ENCODE measurements at regions not wholly inside any gene's neighbourhood (a gene's known extent, or its start where the extent isn't known, plus 50 kb on each side); places are given as distances from the start of the nearest gene placed in this dataset.

DNA sequence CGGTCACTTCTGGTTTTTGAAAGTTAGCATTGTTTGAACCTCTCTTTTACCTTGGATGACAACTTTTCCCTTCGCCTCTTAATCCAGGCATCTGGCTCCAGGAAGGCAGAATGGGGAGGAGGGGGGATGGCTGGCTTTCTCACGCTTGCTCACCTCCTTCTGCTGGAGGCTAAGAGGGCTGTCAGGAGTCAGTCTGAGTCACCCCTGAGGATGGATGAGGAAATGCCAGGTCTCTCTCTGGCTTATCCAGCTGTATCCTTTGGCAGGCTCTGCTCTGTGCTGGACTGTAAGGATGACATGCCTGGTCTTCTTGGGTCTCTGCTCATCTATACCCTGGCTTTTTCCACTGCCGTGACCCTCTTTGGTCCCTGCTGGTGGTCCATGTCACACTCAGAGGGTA lies 142.9 kb upstream of the GYPC start:
- DNase-seq, result no peak

DNA sequence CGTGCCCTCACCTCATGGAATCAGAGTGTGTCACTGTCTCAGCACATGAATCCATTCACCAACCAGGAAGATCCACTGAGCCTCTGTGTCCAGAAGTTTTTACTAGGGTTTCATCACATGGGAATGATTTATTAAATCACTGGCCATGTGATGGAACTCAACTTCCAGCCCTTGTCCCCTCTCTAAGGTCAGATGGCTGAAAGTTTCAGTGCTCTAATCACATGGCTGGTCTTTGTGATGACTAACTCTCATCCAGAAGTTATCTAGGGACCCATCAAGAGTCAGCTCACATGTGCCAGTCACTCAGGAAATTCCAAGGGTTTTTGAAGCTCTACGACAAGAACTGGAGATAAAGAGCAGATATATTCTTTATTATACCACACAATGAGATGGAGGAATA lies 140.5 kb upstream of the GYPC start:
- DNase-seq, result no peak

DNA sequence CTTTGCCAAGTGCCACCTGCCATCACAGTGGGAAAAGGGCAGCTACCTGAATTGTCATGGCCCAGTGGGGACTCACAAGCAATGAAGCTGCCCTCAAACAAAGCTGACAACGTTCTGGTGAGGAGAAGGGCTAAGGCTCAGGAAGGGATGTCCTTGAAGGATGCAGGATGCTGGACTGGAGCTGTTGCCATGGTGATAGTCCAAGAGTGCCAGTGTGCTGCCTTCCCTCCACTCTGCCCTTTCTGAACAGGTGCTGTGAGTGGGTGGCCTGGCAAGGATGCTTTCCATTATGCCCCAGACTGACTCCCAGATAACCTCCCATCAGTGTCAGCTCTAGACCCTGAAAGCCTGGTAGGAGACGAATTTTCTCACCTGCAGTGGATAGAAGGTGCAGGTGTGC lies 137.8 kb upstream of the GYPC start:
- DNase-seq, result no peak

DNA sequence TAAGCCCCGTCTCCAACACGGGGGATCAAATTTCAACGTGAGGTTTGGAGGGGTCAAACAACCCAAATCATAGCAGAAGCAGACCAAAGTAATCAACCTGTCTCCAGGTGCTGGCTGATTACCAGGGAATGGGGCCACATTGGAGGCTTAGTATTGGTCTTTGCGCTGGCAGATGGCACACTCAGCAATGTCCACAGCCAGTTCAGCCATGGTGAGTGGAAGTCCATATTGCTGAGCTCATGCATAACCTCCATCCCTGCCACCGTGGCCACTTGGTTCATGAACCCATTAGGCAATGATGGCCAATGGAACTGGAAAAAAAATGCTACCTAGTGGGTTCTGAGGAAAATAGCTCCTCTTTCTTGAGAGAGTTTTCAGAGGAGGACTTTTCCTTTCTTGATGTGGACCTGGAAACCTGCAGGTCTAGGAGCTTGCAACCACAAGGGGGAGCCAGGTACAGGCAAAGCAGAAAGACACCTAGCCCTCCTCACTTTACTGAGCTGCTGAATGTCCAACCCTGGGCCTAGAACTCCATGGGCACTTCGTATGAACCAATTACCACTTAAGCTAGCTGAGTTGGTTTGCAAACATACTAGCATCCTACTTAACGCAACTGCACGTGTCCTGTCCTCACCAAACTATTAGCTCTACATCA lies 128.0 kb upstream of the GYPC start:
- DNase-seq, result no peak

DNA sequence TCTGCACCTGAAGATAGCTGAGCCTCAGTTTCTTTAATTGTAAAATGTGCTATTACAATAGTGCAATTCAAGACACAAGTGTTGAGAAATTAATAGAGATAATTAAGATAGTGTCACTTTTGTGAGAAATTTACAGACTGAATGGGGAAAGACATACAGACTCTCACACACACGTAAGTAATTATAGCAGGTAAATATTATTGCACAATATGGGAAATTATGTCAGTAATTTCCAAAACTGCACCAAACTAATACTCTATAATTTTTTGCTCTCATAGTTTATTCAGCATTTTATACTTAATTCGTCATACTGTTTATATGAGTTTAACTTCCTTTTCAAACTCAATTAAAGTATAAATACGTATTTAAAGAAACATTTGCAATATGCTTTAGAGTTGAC lies 124.9 kb upstream of the GYPC start:
- DNase-seq, result no peak

DNA sequence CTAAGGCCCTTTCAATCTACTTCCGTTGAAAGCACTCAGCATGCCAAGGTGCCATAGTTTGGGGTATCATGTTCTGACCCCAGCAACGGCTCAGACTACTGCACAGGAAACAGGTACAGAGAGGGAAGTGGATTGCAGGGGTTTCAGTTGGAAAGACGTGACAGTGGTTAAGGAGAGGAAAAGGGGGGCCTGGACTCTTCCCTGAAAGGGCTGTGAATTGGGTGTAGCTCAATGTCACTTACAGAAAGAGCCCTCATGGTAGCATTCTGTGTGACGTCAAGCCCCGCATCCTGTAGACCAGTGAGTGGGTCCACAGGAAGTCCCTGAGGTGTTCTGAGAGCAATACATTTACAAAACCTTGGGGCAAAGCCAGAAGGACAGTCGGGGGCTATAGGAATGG lies 121.5 kb upstream of the GYPC start:
- no peak for DNase-seq

DNA sequence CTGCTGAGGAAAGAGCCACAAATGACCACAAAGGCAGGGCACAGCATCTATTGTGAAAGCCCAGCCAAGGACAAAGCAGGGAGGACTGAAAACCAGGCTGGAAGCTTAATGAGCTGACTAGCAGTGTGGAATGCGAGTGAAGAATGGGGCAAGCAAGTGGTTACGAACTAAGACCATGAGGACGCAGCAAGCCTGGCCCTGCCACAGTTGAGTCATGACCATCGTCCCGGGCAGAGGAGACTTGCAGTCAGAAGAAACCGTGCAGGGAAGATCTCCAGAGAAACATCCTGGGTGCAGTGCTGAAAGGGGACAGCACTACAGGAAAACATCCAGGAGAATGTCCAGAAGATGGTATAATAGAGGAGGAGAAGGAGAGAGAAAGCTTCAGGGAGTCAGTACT lies 120.5 kb upstream of the GYPC start:
- no peak for DNase-seq

DNA sequence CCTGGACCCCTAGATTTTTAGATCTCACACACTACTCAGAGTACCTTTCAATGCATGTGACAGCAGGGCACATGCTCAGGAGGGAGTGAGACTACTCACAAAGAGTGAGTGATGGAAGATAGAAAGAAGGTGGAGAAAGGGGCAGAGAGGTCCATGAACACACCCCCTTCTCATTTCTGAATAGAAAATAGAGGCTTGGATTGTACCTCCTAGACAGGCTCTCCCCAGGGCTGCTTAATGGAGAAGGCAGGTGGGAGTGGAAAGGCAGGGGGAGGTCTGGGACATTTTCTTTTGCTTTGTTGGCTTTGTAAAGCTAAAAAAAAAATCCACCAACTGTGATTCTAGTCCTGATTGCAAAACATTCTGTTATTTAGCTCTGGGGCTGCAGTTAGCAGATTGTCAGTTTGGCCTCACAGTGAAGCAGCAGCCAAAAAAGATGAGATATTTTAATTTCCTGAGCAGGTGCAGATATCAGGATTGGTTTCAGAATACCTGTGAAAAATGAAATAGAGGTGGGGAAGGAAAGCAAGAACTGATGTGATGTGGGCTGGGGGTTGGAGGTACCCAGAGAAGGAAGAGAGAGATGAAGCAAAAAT lies 119.3 kb upstream of the GYPC start:
- DNase-seq, result no peak

DNA sequence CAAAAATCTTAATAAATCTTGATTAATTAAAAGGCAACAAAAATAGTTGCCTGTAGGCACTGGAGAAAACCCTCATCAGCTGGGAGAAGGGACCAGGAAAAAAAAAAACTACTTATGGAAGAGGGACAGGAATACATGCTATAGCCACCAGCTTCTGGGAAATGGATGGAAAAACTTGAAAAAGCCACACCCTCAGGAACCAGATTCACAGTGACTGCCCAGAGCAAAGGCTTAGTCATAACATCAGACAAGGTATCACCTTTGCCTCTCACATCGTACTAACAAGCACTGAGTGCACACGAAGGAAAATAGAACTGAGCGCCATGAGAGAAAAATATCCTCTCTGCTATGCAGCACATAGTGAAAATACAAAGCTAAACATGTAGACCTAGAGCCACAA lies 116.9 kb upstream of the GYPC start:
- no peak for DNase-seq

DNA sequence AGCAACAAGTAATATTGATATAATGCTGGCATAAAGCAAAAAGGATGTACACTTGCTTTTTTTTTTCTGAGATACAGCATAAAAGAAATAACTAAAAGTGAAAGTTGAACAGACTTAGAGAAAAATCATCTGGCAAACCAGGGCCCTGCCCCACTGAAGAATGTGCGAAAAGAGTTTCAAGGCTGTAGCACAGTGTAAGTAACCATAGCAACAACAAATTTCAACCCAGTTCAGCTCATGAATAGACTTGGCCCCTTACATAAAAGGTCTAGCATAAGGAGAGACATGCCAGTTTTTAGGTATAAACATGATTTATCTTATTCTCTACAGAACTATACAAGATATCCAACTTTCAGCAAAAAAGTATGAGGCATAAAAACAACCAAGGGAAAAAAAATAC lies 113.7 kb upstream of the GYPC start:
- no peak for DNase-seq

DNA sequence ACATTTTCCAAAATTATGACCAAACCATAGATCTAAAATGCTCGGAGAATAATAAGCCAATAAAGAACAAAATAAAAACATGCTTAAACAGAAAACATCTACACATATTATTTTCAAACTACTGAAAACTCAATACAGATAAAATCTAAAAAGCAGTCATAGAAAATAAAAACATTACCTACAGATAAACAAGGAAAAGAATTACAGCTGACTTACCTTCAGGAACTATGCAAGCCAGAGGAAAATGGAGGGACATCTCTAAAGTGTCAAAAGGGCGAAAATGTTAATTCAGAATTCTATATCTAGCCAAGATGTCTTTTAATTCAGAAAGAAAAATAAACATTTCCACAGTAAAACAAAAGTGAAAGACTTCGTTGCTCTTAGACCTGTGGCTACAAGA lies 112.9 kb upstream of the GYPC start:
- no peak for DNase-seq

DNA sequence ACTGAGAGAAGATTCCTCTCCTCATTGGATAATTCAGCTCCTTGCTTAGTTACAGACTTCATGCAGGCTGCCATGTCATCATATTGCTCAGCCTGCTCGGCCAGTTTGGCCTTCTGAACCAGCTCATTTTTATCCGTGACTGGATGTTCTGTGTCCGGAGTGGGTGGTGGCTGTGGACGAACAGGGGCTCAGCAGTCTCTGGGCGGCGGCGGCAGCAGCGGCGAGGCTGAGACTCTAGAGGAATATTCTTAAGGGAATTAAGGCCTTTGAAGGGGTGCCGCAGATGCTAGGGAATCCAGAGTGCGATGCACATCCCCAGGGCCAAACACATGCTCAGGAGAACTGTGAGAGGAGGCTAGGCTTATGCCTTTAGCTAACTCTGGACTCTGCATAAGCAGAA lies 97.9 kb upstream of the GYPC start:
- DNase-seq, result no peak

DNA sequence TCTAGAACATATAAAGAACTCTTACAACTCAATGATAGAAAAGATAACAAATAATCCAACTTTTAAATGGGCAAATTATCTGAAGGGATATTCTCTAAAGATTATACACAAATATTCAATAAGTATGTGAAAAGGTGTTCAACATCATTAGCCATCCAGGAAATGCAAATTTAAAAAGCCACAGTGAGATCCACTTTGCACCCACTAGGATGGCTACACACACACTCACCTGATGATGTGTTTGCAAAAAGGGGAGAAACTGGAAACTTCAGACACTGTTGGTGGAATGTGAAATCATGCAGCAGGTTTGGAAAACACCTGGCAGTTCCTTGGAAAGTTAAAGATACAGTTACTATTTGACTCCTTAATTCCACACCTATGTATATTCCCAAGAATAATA lies 87.2 kb upstream of the GYPC start:
- no peak for DNase-seq

DNA sequence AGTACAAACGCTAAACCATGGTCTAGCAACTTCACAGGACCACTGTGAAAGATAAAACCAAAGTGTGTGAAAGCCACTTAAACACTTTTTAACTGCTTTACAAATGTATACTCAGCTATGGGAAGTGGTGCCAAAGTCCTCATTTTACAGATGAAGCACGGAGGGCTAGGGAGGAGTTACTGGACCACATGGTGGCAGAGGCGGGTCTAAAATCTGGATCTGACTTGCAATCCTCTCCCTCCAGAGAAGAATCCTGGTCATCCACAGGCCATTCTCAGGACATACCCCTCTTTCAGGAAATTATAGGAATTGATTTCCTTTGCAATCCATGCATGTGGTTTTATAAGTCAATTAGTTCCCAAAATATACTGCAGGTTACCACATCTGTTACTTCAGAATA lies 84.6 kb upstream of the GYPC start:
- DNase-seq, result no peak

DNA sequence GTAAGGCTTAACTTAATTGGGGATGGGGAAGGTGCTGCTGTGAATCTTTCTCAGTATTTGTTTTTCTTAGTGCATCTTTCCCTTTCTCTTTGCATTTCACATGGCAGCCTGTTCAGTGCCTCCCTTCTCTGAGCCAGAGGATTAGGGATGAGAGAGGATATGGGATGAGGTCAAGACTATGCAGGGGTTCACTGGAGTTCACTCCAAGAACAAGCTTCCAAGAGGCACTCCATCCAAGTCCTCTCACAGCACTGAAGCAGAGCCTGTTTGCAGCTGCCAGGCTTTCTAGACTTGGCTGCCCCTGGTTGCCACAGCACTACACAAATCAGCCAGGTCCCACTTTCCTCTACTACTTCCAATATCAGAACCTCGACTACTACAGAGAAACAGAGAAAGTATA lies 80.3 kb upstream of the GYPC start:
- no peak for DNase-seq

DNA sequence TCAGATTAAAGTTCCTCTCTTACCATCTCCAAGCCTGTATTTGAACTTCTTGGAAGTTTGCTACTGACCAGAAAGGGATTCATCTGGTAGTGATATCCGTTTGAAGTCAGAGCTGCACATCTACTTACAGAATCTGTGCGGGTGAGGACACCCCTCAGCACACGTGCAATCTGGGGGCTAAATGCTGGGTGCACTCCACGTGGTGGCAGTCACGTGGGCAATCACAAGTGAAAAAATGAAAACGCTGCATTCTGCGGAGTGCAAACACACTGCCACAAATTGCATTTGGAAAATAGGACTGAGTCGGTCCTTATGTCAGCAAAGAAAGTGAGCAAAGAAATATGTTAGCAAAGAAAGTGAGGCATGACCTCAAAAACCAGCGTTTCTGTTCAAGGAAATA lies 76.1 kb upstream of the GYPC start:
- DNase-seq, result no peak

DNA sequence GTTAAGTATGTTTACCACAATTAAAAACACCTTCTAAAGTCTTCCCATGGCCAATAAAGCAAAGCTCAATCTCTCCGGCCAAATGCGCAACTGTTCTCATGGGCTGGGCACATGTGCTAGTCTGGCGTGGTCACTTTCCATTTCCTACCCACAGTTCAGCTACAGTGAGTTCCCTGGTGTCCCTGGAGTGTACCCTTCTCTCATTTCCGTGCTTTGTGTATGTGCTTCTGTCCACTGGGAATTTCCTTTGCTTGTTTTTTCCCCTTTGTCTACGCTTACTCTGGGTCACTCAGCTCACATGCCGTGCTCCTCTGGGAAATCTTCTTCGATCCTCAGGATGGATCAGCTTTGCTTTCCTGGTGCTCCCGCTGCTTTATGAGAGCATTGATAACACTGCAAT lies 69.6 kb upstream of the GYPC start:
- no peak for DNase-seq

DNA sequence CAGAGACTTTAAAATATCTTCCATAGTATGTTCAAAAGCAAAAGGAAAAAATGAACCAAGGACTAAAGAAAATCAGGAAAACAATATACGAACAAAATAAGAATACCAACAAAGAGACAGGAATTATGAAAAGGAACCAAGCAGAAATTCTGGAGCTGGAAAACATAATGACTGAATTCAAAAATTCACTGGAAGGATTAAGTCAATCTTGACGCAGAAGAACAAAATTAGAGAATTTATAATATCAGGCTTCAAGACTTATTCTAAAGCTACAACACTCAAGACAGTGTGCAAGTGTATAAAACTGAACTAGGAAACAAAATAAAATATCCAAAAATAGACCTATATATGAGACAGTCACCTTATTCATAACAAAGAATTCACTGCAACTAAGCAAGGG lies 56.9 kb upstream of the GYPC start:
- DNase-seq, result no peak

DNA sequence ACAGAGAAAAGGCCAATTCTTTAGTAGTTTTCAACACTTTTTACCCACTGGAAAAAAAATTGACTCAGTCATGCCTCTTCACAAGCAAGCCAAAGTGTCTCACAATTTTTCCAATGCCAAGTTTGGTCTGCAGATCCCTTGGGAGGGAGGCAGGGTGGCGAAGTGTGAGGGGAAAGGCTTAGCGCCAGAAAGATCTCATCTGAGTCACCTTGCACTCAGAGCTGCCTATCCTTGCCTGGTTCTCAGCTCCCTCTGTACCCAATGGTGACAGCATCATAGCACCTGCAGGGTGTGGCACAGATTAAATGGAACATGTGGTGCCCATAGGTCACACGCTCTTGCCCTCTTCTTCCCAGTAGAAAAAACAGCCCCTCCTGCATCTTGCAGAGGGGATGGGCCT lies 55.2 kb upstream of the GYPC start:
- DNase-seq, result no peak

DNA sequence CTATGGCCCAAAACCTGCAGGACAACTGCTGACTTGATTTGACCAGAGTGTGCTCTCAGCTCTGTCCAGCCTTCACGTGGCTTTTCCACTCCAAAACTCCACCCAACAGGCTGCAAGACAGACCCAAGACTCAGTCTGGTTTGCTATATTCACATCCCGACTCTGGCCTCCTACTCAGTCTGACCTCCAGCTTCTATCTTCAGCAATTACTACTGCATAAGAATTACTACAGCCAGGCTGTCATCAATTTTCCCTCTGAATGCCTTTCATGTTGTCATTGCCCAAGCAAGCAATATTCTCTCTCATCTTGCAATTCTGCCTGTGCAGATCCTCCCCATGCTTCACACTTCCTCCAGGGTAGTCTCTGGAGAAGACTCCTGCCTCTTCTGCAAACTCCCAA lies 53.6 kb upstream of the GYPC start:
- DNase-seq, result no peak
